ENCODE measurements at regions not wholly inside any gene's neighbourhood (a gene's known extent, or its start where the extent isn't known, plus 50 kb on each side); places are given as distances from the start of the nearest gene placed in this dataset.
"Not testable (repeated sequence)": the region's sequence is repeated elsewhere in the genome, so short reads cannot be mapped to it uniquely, and the experiment has no call there.

DNA sequence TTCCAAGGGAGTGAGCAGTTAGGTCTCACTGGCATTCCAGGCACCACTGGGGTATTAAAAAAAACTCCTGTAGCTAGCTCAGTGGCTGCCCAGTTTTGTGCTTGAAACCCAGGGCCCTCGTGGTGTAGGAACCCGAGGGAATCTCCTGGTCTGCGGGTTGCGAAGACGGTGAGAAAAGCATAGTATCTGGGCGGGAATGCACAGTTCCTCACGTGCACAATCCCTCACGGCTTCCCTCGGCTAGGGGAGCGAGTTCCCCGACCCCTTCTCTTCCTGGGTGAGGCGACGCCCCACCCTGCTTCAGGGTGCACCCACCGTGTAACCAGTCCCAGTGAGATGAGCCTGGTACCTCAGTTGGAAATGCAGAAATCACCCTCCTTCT is 50.5 kb upstream of the PGBD5 start:
- ATAC-seq = no peak
- TF ChIP-seq ARNTL (CRISPR knock-in tag; IDR thresholded peaks at IDR 0.05; ENCODE audit: borderline replicate concordance, low read depth) = no peak
- TF ChIP-seq BACH2 (CRISPR knock-in tag; IDR thresholded peaks at IDR 0.05; ENCODE audit: borderline replicate concordance) = no peak
- no peak for TF ChIP-seq TCF4 (CRISPR knock-in tag; IDR thresholded peaks at IDR 0.05; ENCODE audit: borderline replicate concordance)
- no peak for TF ChIP-seq OSR1 (CRISPR knock-in tag; IDR thresholded peaks at IDR 0.05)
- TF ChIP-seq GLIS3 (CRISPR knock-in tag; IDR thresholded peaks at IDR 0.05) = no peak
- no peak for TF ChIP-seq SNAI2 (CRISPR knock-in tag; IDR thresholded peaks at IDR 0.05)
- TF ChIP-seq ZFP3 (CRISPR knock-in tag; IDR thresholded peaks at IDR 0.05) = no peak
- TF ChIP-seq, protein P1, sequence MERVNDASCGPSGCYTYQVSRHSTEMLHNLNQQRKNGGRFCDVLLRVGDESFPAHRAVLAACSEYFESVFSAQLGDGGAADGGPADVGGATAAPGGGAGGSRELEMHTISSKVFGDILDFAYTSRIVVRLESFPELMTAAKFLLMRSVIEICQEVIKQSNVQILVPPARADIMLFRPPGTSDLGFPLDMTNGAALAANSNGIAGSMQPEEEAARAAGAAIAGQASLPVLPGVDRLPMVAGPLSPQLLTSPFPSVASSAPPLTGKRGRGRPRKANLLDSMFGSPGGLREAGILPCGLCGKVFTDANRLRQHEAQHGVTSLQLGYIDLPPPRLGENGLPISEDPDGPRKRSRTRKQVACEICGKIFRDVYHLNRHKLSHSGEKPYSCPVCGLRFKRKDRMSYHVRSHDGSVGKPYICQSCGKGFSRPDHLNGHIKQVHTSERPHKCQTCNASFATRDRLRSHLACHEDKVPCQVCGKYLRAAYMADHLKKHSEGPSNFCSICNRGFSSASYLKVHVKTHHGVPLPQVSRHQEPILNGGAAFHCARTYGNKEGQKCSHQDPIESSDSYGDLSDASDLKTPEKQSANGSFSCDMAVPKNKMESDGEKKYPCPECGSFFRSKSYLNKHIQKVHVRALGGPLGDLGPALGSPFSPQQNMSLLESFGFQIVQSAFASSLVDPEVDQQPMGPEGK (CRISPR knock-in tag; IDR thresholded peaks at IDR 0.05; ENCODE audit: borderline replicate concordance) = no peak
- no peak for TF ChIP-seq PPARA (CRISPR knock-in tag; IDR thresholded peaks at IDR 0.05; ENCODE audit: borderline replicate concordance)
- TF ChIP-seq, protein P2, sequence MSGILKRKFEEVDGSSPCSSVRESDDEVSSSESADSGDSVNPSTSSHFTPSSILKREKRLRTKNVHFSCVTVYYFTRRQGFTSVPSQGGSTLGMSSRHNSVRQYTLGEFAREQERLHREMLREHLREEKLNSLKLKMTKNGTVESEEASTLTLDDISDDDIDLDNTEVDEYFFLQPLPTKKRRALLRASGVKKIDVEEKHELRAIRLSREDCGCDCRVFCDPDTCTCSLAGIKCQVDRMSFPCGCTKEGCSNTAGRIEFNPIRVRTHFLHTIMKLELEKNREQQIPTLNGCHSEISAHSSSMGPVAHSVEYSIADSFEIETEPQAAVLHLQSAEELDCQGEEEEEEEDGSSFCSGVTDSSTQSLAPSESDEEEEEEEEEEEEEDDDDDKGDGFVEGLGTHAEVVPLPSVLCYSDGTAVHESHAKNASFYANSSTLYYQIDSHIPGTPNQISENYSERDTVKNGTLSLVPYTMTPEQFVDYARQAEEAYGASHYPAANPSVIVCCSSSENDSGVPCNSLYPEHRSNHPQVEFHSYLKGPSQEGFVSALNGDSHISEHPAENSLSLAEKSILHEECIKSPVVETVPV (CRISPR knock-in tag; IDR thresholded peaks at IDR 0.05) = no peak
- TF ChIP-seq TOX (CRISPR knock-in tag; IDR thresholded peaks at IDR 0.05; ENCODE audit: borderline replicate concordance) = no peak

DNA sequence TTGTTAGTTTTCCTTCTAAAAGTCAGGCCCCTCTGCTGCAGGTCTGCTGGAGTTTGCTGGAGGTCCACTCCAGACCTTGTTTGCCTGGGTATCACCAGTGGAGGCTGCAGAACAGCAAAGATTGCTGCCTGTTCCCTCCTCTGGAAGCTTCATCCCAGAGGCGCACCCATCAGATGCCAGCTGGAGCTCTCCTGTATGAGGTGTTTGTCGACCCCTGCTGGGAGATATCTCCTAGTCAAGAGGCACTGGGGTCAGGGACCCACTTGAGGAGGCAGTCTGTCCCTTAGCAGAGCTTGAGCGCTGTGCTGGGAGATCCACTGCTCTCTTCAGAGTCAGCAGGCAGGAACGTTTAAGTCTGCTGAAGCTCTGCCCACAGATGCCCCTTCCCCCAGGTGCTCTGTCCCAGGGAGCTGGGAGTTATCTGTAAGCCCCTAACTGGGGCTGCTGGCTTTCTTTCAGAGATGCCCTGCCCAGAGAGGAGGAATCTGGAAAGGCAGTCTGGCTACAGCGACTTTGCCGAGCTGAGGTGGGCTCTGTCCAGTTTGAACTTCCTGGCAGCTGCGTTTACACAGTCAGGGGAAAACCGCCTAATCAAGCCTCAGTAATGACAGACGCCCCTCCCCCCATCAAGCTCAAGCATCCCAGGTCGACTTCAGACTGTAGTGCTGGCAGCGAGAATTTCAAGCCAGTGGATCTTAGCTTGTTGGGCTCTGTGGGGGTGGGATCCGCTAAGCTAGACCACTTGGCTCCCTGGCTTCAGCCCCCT is 49.9 kb upstream of the PGBD5 start:
- ATAC-seq = not testable (repeated sequence)
